NCI-H524 treated with DMSO at 0.1 percent for 48 hours (cell line): ENCODE measurements at regions not wholly inside any gene's neighbourhood (a gene's known extent, or its start where the extent isn't known, plus 50 kb on each side); places are given as distances from the start of the nearest gene placed in this dataset.
"Not testable (repeated sequence)": the region's sequence is repeated elsewhere in the genome, so short reads cannot be mapped to it uniquely, and the experiment has no call there.

ENCODE experiments used
- DNase-seq: peaks from one replicate; lab custom pipeline; 2025; lab: John Stamatoyannopoulos, UW

DNA sequence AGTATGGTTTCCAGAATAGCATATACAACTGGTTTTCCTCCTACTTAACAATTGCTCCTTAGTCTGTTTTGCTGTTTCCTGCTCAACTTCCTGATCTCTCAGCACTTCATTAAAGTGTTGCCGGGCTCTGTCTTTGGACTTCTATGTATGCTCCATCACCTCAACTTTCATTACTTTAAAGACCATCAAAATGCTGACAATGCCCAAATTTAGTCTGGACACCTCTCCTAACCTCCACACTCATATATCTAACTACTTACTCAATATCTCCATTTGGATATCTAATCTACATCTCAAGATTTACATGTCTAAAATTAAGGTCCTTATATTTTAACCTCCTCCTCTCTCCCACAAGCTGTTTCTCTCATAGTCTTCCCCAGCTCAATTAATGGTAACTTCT lies 54.4 kb upstream of the LGR5 start:
- DNase-seq, result no peak

DNA sequence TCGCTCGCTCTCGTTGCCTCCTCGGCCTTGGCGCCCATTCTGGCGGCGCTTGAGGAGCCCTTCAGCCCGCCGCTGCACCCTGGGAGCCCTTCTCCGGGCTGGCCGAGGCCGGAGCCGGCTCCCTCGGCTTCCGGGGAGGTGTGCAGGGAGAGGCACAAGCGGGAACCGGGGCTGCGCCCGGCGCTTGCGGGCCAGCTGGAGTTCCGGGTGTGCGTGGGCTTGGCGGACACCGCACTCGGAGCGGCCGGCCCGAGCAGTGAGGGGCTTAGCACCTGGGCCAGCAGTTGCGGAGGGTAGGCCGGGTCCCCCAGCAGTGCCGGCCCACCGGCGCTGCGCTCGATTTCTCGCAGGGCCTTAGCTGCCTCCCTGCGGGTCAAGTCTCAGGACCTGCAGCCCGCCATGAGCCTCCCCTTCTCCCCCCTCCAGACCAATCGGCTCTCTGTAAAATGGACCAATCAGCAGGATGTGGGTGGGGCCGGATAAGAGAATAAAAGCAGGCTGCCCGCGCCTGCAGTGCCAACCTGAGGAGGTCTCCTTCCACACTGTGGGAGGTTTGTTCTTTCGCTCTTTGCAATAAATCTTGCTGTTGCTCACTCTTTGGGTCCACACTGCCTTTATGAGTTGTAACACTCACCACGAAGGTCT lies 62.8 kb upstream of the LGR5 start:
- not testable (repeated sequence) for DNase-seq

DNA sequence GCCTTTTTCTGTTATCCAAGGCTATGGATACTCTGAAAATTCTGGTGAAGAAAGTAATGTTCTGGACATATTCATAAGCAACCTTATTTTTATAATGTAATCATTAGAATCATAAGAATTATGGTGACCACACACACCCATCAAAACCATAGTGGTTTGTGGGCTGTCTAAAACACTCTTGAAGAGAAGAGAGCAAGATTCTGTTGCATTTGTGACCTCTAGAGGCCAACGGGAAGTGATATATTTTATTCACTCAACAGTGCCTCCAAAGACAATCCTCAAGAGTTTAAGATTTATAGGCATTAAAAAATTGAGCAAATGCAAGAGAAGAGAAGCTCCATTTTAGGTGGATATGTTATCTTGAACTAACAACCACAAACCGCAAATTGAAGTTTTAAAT lies 68.5 kb upstream of the LGR5 start:
- DNase-seq, result no peak

DNA sequence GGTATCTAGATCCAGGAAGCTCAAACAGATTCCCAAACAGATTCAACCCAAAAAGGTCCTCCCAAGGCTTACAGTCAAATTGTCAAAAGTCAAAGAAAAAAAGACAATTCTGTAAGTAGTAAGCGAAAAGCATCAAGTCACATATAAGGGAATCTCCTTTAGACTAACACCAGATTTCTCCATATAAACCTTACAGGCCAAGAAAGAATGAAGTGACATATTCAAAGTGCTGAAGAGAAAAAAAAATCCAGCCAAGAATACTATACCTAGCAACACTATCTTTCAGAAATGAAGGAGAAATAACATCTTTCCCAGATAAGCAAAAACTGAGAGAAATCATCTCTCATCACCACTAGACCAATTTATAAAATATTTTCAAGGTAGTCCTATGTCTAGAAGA lies 79.6 kb upstream of the LGR5 start:
- DNase-seq, result no peak

DNA sequence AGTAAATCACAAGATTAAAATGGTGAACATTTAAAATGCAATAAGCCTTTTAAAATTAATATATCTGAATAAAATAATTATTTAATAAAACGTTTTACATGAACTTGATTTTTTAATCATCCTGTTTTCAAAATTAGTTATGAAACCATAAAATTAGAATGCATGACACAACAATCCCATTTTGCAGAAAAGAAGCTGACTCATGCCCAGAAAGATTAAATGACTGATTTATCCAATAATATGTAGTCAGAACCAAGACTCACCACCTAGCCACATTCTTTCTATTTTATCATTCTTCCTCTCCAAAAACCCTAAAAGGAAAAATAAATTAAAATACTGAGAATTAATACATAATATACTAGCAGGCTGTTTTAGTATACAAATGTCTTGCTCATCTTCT lies 83.0 kb upstream of the LGR5 start:
- DNase-seq, result no peak

DNA sequence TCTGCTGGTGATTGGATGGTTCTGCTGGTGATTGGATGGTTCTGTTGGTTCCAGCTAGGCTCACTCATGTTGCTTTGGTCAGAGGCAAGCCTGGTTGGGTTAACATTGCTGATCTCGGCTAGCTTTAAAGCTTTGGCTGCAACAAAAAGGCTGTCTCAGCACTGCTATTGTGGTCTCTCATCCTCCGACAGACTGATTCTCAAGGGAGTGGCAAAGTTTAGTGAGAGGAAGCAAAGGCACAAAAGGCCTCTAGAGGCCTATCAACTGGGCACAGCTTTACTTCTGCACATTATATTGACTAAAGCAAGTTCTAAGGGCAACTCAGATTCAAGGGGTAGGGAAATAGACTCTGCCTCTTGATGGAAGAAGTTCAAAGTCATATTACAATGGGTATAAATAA lies 84.7 kb upstream of the LGR5 start:
- DNase-seq, result no peak

DNA sequence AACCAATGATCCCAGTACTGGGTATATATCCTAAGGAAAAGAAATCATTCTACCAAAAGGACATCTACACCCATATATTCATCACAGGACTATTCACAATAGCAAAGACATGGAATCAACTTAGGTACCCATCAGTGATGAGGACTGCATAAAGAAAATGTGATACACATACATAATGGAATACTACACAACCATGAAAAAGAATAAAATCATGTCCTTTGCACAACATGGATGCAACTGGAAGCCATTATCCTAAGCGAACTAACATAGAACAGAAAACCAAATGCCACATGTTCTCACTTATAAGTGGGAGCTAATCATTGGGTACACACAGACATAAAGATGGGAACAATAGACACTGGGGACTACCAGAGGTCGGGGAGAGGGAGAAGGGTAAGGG lies 86.0 kb upstream of the LGR5 start:
- no peak for DNase-seq

DNA sequence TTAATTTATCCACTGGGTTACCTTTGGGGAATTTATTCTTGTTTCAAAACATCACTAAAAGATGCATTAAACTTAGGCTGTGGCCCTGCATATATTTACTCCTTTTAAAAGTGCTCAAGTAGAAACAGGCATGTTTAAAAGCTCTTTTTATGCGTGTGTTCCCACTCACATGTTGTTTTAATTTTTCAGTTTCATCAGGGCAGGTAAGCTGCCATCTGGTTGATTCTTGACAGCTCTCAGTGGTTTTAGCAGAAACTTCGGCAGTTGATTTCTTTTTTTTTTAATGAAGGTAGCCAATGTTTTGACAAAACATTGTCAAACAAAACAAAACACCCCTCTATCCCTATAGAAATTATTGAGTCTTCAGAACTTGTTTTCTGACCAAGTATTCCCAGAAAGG lies 89.6 kb upstream of the LGR5 start:
- no peak for DNase-seq

DNA sequence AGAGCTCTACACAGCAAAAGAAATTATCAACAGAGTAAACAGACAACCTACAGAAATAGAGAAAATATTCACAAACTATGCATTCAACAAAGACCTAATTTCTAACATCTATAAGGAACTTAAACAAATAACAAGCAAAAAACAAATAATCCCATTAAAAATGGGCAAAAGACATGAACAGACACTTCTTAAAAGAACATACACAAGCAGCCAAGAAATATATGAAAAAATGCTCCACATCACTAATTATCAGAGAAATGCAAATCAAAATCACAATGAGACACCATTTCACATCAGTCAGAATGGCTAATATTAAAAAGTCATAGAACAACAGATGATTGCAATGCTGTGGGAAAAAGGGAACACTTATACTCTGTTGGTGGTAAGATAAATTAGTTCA lies 100.7 kb upstream of the LGR5 start:
- DNase-seq, result no peak

DNA sequence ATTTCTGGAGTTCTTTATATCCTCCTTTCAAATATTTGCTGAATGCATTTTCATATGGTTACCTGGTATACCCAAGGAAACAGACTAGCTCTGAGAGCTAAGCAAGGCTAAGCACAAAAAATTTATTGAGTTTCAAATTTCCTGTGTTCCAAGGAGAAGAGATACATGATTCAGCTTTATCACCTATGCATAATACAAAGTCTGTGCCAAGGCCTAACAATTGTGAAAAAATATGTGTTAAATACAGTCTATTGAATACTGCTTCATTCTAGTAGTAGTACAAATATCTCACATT lies 103.7 kb upstream of the LGR5 start:
- no peak for DNase-seq

DNA sequence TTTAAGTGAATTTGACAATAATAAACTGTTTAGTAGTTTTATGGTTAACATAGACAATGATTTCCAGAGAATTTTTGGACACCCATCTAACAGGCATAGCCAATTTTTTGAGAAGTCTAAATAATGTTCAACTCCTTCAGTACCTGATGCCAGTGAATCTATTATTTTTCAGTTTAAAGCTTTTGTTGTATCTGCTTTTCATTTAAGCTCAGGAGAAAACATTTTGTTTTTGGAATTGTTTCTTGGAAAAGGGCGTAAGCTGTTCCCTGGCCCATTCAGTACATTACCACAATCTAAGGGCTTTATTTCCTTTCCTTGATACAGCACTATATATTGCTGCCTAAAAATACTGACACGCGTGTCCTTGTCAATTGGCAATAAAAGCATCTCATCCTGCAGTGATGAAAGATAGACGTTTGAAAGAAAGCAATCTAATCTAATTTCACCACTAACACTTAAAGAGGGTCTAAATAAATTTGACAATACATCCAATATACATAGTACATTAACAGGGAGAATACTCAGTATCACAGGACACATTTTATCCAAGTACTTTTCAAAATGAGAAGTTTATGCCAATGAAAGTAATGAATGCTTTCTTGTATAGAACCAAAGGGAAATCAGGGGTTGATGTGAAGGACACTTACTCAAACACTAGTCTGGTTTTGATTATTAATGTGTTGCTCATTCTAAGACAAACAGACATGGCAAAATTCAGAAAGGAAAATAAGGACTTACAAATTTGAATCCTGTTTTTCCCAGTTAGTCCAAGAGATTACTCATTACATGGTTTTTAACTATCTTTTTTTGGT lies 104.2 kb upstream of the LGR5 start:
- DNase-seq, result no peak

DNA sequence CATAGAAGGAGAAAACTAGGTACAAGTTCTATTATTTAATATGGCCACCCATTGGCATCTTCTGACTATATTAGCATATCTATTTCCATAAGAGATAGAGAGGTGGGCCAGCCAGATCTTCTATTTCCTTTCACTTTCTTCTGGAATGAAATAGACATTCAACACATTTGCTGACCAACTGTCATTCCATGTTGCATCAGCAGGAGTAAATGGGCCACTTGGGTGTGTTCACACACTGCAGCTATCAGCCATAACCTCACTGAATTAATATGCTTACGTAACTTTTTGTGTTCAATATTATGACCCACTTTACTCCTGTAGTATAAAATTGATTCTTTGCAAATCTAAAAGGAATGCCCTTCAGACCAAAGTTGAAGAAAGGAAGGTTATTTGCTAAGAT lies 106.2 kb upstream of the LGR5 start:
- DNase-seq, result no peak

DNA sequence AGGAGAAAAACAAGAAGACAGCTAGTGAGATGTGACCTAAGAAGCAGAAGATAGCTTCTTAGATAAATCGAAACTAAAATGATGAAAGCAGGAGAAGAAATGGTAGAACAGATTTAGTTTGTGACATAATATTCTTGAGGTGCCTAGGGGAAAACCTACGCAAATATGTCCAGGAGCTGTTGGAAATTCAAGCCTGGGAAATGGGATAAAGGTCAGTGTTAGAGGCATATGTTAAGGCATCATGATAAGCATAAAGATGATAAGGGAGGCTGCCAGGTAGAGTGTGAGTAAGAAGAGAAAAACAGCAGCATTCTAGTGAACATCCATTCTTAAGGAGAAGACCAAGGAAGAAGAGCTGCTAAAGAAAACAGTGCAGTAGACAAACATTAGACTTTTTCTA lies 109.6 kb upstream of the LGR5 start:
- no peak for DNase-seq

DNA sequence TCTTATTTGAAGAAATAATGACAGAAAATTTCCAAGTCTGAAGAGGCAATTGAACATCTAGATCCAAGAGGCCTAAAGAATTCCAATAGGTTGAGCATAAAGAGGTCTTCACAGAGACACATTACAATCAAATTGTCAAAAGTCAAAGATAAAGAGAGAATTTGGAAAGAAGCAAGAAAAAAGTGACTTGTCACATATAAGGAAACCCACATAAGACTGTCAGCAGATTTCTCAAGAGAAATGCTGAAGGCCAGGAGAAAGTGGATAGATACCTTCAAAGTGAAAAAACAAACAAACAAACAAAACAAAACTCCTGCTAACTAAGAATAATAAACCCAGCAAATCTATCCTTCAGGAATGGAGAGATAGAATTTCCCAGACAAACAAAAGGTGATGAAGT lies 118.1 kb upstream of the LGR5 start:
- DNase-seq, result no peak

DNA sequence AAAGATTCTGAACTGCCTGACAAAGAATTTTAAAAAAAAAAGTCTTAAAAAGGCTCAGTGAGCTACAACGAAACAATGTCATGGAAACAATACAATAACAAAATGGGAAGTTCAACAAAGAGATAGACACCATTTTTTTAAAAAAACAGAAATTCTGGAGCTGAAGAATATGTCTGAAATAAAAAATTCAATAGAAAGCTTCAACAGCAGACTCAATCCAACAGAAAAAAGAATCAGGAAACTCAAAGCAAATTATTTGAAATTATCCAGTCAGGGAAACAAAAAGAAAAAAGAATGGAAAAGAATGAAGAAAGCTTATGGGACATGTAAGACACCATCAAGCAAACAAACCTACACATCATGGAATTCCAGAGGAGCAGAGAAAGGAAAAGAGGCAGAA lies 118.5 kb upstream of the LGR5 start:
- DNase-seq, result no peak

DNA sequence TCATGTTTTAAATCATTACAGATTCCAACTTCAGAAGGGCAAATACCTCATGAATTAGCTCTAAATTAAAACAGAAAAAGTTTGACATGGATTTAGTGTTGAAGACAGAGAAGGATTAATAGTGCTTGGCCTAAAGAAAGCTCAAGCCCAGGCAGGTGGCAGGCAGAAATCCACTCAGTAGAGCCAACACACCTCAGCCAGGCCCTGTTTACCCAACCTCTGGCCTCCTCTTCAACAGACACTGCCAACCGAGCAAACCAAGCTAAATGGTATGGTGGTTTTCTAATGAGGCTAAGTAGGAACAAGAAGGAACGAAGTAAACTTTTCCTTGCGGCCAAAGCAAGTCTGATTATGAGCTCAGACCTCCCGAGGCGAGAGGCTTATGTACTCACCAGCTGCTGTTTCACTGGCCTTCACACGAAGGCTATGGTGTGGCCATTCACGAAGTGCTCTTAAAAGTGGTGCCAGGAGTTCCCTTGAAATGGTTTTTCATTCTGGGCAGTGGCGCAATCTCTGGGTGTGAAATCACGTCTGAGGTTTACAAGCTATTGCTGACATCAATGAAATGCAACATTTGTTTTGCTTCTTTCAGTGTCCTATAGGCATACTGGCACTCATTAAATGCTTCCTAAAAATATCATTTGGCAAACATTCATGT lies 124.1 kb upstream of the LGR5 start:
- DNase-seq, result no peak

DNA sequence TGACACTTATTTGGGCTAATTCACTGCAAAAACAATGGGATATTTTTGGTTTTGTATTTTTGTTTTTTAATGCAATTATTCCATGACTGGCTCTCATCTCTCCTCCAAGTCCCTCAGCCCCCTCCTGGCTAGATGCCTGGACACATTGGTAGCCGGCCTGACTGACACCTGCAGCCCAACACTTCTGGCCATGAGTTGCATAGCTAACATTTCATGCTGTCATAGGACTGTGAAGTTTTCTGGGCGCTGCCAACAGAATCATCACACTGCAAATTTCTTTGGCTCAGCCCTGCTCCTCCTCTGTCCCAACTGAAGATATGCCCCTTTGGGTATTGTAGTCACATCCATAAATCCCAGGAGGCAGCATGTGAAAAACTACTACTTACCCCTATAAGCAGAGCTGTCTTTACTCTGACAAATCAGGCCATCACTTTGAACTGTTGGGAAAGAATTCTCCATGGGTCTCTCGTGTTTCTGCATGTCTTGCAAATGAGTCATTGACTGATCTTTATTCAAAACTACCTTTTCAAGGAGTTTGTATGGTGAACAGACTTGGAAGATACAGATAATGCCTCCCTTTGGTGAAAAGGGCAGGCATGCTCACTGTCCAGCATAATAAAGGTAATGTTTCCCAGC lies 126.7 kb upstream of the LGR5 start:
- no peak for DNase-seq

DNA sequence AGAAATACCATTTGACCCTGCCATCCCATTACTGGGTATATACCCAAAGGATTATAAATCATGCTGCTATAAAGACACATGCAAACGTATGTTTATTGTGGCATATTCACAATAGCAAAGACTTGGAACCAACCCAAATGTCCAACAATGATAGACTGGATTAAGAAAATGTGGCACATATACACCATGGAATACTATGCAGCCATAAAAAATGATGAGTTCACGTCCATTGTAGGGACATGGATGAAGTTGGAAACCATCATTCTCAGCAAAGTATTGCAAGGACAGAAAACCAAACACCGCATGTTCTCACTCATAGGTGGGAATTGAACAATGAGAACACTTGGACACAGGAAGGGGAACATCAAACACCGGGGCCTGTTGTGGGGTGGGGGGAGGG lies 128.0 kb upstream of the LGR5 start:
- not testable (repeated sequence) for DNase-seq

DNA sequence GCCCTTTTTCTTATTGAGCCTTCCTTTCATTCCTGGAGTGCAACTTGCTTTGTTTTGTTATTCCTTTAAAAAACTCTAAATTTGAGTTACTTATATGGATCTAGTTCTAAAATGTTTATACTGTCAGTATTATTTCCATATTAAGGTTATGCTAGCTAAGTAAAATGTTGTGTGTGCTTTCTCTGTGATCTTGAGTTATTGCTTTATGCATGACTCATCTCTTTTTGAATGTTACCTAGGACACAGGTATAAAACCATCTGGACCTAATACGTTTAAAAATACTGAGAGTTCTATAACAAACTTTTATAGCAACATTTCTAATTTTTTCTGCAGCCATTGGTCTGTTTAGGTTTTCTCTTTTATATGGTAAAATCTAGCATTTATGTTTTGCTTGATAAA lies 132.8 kb upstream of the LGR5 start:
- DNase-seq, result no peak

DNA sequence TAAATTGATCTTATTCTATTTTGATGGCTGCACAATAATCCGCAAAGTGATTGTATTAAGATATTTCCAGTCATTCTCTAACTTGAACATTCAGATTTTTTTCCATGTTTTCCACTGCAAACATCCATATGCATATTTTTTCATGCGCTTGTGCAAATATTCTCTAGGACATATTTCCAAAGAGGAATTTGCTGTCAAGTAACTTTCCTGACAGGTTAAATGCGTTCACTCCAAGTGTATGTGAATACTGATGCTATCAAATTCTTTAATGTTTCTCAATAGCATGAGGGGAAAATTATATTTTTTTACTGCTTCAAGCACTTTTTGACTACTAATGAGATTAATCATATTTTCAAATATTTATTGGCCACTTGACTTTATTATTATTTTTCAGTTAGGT lies 135.3 kb upstream of the LGR5 start:
- DNase-seq, result no peak

DNA sequence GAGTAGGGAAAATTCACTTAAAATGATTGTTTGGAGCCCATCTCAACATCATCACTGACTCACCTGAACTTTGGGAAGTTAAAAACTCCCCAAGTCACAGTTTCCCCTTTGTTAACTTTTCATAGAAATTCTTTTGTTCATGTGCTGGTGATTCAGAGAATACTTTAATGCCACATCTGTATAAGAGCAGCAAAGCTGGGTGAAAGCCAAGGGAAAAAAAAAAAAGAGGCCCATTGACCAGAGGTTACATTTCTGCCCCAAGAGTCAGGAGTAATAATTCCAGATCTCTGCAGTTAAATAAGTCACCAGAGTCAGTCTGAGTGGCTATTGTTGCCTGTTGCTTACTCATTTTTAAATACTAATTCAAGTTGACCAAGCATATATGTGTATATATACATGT lies 136.4 kb upstream of the LGR5 start:
- no peak for DNase-seq

DNA sequence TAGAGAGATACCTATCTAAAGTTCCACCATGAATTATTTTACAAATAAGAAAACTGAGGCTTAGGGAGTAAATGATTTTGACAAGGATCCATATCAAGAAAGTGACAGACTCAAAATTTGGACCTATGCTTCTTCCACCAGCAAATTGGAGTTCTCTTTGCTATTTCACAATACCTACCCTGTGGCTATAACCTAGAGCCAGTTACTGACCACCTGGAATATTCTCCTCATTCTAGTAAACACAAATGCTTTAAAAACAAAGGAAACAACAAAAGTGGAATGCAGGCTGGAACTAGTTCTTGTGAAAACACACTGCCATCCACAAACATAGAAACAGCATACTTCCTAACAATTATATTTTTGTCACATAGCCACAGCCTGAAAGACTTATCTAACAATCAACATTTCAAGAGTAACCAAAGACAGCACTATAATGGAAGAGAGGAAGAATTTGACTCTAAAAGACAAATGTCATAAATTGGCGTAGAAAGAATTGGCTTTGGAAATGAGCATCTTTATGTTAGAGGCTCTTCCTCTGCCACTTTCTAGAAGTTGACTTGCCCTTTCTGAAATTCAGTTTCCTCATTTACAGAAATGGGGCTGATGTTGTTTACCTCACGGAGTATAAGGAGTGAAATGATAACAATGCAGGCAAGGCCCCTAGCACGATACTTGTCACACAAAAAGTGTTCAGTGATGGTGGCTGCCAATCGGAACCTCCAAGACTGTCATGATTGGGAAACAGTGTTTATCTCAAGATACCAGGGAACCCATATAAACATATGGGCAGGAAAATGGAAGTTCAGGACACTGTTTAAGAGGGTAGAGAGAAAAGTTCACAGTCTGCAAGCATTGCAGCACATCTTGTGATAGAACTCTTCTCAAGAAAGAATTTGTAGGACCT lies 138.6 kb upstream of the LGR5 start:
- no peak for DNase-seq
